ENCODE measurements at regions not wholly inside any gene's neighbourhood (a gene's known extent, or its start where the extent isn't known, plus 50 kb on each side); places are given as distances from the start of the nearest gene placed in this dataset.

DNA sequence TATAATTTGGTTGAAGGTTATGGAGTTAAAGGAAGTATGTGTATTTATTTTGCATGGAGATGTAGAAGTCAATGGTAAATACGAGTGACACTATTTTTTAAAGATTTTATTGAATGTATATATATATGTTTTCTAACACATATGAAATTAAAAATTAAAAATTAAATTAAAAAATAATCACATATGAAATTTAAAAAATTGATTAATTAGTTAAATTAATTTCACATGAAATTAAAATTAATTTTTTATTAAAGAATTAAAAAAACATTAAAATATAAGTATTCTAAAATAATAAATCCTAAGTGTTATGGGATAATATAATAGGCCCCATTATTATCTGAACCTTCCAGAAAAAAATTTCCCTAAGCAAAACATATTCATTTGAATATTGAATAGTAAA lies 1163.5 kb downstream of the ARAP2 start:
- TF ChIP-seq, protein P1, sequence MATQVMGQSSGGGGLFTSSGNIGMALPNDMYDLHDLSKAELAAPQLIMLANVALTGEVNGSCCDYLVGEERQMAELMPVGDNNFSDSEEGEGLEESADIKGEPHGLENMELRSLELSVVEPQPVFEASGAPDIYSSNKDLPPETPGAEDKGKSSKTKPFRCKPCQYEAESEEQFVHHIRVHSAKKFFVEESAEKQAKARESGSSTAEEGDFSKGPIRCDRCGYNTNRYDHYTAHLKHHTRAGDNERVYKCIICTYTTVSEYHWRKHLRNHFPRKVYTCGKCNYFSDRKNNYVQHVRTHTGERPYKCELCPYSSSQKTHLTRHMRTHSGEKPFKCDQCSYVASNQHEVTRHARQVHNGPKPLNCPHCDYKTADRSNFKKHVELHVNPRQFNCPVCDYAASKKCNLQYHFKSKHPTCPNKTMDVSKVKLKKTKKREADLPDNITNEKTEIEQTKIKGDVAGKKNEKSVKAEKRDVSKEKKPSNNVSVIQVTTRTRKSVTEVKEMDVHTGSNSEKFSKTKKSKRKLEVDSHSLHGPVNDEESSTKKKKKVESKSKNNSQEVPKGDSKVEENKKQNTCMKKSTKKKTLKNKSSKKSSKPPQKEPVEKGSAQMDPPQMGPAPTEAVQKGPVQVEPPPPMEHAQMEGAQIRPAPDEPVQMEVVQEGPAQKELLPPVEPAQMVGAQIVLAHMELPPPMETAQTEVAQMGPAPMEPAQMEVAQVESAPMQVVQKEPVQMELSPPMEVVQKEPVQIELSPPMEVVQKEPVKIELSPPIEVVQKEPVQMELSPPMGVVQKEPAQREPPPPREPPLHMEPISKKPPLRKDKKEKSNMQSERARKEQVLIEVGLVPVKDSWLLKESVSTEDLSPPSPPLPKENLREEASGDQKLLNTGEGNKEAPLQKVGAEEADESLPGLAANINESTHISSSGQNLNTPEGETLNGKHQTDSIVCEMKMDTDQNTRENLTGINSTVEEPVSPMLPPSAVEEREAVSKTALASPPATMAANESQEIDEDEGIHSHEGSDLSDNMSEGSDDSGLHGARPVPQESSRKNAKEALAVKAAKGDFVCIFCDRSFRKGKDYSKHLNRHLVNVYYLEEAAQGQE (IDR thresholded peaks at IDR 0.05; ENCODE audit: insufficient read depth in 1 of 2, low read depth in 2 of 2, low read length in 1 of 2) = no peak
- no peak for TF ChIP-seq POLR2AphosphoS5 (IDR thresholded peaks at IDR 0.05; ENCODE audit: low read depth, low read length)
- TF ChIP-seq, protein P2, sequence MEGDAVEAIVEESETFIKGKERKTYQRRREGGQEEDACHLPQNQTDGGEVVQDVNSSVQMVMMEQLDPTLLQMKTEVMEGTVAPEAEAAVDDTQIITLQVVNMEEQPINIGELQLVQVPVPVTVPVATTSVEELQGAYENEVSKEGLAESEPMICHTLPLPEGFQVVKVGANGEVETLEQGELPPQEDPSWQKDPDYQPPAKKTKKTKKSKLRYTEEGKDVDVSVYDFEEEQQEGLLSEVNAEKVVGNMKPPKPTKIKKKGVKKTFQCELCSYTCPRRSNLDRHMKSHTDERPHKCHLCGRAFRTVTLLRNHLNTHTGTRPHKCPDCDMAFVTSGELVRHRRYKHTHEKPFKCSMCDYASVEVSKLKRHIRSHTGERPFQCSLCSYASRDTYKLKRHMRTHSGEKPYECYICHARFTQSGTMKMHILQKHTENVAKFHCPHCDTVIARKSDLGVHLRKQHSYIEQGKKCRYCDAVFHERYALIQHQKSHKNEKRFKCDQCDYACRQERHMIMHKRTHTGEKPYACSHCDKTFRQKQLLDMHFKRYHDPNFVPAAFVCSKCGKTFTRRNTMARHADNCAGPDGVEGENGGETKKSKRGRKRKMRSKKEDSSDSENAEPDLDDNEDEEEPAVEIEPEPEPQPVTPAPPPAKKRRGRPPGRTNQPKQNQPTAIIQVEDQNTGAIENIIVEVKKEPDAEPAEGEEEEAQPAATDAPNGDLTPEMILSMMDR (IDR thresholded peaks at IDR 0.05) = no peak
- TF ChIP-seq SIN3A (IDR thresholded peaks at IDR 0.05; ENCODE audit: borderline replicate concordance, insufficient read depth, low read depth, low read length) = no peak
- no peak for TF ChIP-seq TCF7L2 (IDR thresholded peaks at IDR 0.05; ENCODE audit: low read depth, low read length)

Data from Panc1 (cell line).